IPS-11a (cell line): ENCODE measurements at regions not wholly inside any gene's neighbourhood (a gene's known extent, or its start where the extent isn't known, plus 50 kb on each side); places are given as distances from the start of the nearest gene placed in this dataset.

Experiments used
- H3K4me3 ChIP-seq: one replicate; pipeline ENCODE4 v1.5.1; 2013; ENCODE audit warnings: low read depth, low read length, control low read depth

GRCh38 chr1:208537198-208537597 is 293.0 kb upstream of the PLXNA2 start:
- no peak overlapping the region for H3K4me3 ChIP-seq

GRCh38 chr1:208538078-208538477 is 293.9 kb upstream of the PLXNA2 start:
- no peak overlapping the region for H3K4me3 ChIP-seq

GRCh38 chr1:208538587-208538986 is 294.4 kb upstream of the PLXNA2 start:
- H3K4me3 ChIP-seq: no peak overlapping the region

- H3K4me3 ChIP-seq: no peak overlapping the region
Measured at GRCh38 chr1:208540724-208541123, 296.5 kb upstream of the PLXNA2 start.

GRCh38 chr1:208541225-208541855 is 297.2 kb upstream of the PLXNA2 start:
- no peak overlapping the region for H3K4me3 ChIP-seq

- no peak overlapping the region for H3K4me3 ChIP-seq
Measured at GRCh38 chr1:208542309-208542708, 298.1 kb upstream of the PLXNA2 start.

GRCh38 chr1:208544053-208544452 is 299.9 kb upstream of the PLXNA2 start:
- H3K4me3 ChIP-seq: no peak overlapping the region

GRCh38 chr1:208544794-208545193 is 300.6 kb upstream of the PLXNA2 start:
- H3K4me3 ChIP-seq: no peak overlapping the region

GRCh38 chr1:208551024-208551423 is 306.8 kb upstream of the PLXNA2 start:
- no peak overlapping the region for H3K4me3 ChIP-seq

- no peak overlapping the region for H3K4me3 ChIP-seq
Measured at GRCh38 chr1:208551633-208552320, 307.6 kb upstream of the PLXNA2 start.

GRCh38 chr1:208552928-208553327 is 308.7 kb upstream of the PLXNA2 start:
- no peak overlapping the region for H3K4me3 ChIP-seq

GRCh38 chr1:208556461-208556860 is 312.3 kb upstream of the PLXNA2 start:
- no peak overlapping the region for H3K4me3 ChIP-seq

- no peak overlapping the region for H3K4me3 ChIP-seq
Measured at GRCh38 chr1:208557046-208557722, 313.0 kb upstream of the PLXNA2 start.

GRCh38 chr1:208557723-208558094 is 313.5 kb upstream of the PLXNA2 start:
- no peak overlapping the region for H3K4me3 ChIP-seq

- H3K4me3 ChIP-seq: no peak overlapping the region
Measured at GRCh38 chr1:208559597-208560329, 315.6 kb upstream of the PLXNA2 start.

GRCh38 chr1:208562151-208562960 is 318.2 kb upstream of the PLXNA2 start:
- no peak overlapping the region for H3K4me3 ChIP-seq

- H3K4me3 ChIP-seq: no peak overlapping the region
Measured at GRCh38 chr1:208564466-208564865, 320.3 kb upstream of the PLXNA2 start.

- no peak overlapping the region for H3K4me3 ChIP-seq
Measured at GRCh38 chr1:208565756-208566440, 321.7 kb upstream of the PLXNA2 start.

GRCh38 chr1:208569181-208569580 is 325.0 kb upstream of the PLXNA2 start:
- no peak overlapping the region for H3K4me3 ChIP-seq

- no peak overlapping the region for H3K4me3 ChIP-seq
Measured at GRCh38 chr1:208570362-208570761, 326.2 kb upstream of the PLXNA2 start.
